HG03097 (cell line): ENCODE measurements at regions not wholly inside any gene's neighbourhood (a gene's known extent, or its start where the extent isn't known, plus 50 kb on each side); places are given as distances from the start of the nearest gene placed in this dataset.
"Not testable (repeated sequence)": the region's sequence is repeated elsewhere in the genome, so short reads cannot be mapped to it uniquely, and the experiment has no call there.

Source experiments
- ATAC-seq: cut with Tn5 transposase; IDR thresholded peaks from one replicate; pipeline ENCODE4 v1.9.1; 2021; ENCODE audit not compliant: unreplicated experiment, low FRiP score

GRCh38 chr13:74557870-74558269, 423.7 kb upstream of the KLF12 start:
- no peak for ATAC-seq

GRCh38 chr13:74555651-74556420, 421.6 kb upstream of the KLF12 start:
- no peak for ATAC-seq

GRCh38 chr13:74555276-74555625, 421.0 kb upstream of the KLF12 start:
- no peak for ATAC-seq

- no peak for ATAC-seq
Measured at GRCh38 chr13:74554569-74555275, 420.5 kb upstream of the KLF12 start.

- peak; percentile 73 for ATAC-seq
Measured at GRCh38 chr13:74550039-74550438, 415.8 kb upstream of the KLF12 start.

- not testable (repeated sequence) for ATAC-seq
Measured at GRCh38 chr13:74536649-74537048, 402.4 kb upstream of the KLF12 start.

- no peak for ATAC-seq
Measured at GRCh38 chr13:74533226-74533625, 399.0 kb upstream of the KLF12 start.

GRCh38 chr13:74530011-74530410, 395.8 kb upstream of the KLF12 start:
- ATAC-seq, result no peak

- no peak for ATAC-seq
Measured at GRCh38 chr13:74528734-74529513, 394.7 kb upstream of the KLF12 start.

GRCh38 chr13:74523057-74523456, 388.9 kb upstream of the KLF12 start:
- ATAC-seq, result no peak

GRCh38 chr13:74511523-74511922, 377.3 kb upstream of the KLF12 start:
- ATAC-seq, result no peak

GRCh38 chr13:74487091-74487722, 353.0 kb upstream of the KLF12 start:
- ATAC-seq, result no peak

GRCh38 chr13:74485757-74486156, 351.6 kb upstream of the KLF12 start:
- no peak for ATAC-seq

- no peak for ATAC-seq
Measured at GRCh38 chr13:74479124-74479523, 344.9 kb upstream of the KLF12 start.

GRCh38 chr13:74476788-74477187, 342.6 kb upstream of the KLF12 start:
- no peak for ATAC-seq

- ATAC-seq, result no peak
Measured at GRCh38 chr13:74476365-74476764, 342.2 kb upstream of the KLF12 start.

GRCh38 chr13:74466864-74467263, 332.7 kb upstream of the KLF12 start:
- no peak for ATAC-seq

- ATAC-seq, result no peak
Measured at GRCh38 chr13:74466020-74466419, 331.8 kb upstream of the KLF12 start.

- no peak for ATAC-seq
Measured at GRCh38 chr13:74465271-74465670, 331.1 kb upstream of the KLF12 start.

GRCh38 chr13:74464670-74465069, 330.5 kb upstream of the KLF12 start:
- ATAC-seq, result no peak

GRCh38 chr13:74461011-74461410, 326.8 kb upstream of the KLF12 start:
- ATAC-seq, result no peak
